ENCODE measurements at regions not wholly inside any gene's neighbourhood (a gene's known extent, or its start where the extent isn't known, plus 50 kb on each side); places are given as distances from the start of the nearest gene placed in this dataset.

DNA sequence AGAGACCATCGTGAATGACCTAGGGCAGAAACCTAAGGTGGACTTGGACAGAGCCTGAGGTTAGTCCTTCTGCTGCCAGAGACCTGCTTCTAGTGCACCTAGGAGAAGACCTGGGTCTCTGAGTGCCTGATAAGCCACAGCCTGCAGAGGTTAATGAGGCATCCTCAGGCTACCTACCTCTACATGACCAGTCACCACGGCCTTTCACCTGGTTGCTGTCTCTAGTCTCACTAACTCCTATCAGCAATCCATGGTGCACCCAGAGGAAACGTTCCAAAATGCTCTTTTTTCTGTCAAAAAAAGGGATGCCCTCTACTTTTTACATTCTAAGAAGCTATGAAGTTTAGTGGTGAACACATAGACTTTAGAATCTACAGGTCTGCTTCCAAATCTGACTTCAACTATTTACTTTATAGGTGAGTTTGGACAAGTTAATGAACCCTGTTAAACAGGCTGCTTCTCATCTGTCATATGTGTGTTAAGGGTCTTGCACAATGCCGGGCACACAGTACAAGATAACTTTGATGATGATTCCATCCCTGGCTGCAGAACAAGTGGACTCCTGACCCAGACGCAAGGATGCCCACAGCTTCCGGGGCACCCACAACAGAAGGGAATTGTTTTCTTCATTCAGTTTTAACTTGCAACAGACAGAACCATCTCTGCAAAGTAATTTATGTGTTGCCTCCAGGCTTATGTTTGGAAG, 469.9 kb upstream of the CDH5 start:
- no peak for DNase-seq (ENCODE audit: low spot score)

DNA sequence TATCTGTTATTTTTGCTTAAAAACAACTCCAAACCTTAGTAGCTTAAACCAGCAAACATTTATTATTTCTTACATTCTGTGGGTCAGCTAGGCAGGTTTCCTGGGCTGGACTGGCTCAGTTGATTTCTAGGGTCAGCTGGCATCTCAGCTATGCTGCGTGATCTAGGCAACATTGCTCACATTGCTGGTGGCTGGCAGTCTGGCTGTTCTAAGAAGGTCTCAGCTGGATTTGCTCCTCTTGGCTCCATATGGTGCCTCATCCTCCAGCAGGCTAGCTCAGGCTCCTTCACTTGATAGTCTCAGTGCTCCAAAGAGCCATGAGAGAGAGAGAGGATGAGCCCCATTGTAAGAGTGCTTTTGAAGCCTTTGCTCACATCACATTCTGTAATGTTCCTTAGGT, 470.6 kb upstream of the CDH5 start:
- no peak for DNase-seq (ENCODE audit: low spot score)

DNA sequence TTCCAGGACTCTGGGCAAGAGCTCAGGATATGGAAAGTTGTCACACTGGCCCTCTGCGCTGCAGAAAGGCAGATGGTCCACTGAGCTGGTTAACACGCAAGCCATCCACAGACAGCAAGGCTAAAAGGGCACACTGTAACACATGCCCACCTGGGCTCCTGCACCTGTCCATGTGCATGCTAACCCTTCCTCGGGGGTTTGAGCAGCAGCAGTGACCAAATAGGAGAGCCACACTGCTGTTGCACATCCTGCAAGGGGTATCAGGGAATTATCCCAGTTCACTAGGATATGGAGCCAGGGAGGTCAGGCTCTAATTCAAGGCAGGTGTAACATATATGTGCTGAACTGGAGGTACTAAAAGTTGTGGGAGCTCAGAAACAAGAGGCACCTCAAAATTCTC, 471.0 kb upstream of the CDH5 start:
- DNase-seq (ENCODE audit: low spot score): no peak

DNA sequence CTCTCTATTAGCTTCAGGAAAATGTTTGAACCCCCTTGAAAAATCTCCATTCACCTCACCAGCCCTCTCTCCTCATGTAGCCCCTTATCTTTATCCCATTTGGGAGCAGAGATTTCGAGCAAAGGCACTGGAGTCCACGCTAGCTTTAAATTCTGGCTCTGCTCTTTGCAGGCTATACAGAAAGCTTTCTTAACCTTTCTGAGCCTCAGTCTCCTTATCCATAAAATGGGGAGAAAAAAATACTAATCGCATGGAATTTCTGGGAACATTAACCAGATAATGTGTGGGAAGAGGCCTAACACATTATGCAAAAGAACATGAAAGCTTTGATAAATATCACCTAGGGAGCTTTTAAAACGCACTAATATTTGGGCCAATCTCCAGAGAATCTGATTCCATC, 476.3 kb upstream of the CDH5 start:
- DNase-seq (ENCODE audit: low spot score): no peak

DNA sequence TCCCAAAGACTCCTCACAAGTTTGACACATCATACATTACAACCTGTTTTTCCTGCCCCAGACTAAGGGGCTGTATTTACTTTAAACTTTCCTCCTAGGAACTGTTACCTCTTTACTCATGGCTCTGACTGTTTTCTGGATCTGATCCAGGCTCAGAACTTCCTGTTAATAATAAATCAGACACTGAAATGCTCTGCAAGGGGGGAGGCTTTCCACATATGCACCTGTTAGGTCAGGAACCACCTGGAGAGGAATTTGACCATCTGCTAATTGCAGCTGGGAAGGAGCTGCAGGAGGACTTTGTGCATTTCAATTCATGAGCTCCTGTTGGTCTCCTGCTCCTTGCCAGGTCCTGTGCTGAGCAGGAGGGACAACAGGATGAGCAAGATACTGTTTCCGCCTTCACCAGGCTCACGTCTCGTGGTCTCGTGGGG, 476.9 kb upstream of the CDH5 start:
- no peak for DNase-seq (ENCODE audit: low spot score)

DNA sequence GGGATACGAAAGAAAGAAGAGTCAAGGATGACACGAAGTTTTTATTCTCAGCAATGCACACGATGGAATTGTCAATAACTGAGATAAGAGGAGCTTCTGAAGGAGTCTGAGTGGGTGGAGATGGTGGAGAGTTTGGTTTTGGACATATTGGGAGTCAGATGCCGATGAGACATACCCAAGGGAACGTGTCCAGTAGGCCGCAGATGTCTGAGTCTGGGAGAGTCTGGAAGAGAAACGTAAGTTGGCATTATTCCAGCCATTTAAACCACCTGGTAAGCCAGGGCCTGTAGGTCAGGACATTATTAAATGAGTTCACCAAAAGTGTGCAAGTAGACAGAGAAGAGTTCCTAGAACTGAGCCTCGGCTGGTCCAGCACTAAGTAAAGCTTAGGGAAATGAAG, 478.3 kb upstream of the CDH5 start:
- no peak for DNase-seq (ENCODE audit: low spot score)

DNA sequence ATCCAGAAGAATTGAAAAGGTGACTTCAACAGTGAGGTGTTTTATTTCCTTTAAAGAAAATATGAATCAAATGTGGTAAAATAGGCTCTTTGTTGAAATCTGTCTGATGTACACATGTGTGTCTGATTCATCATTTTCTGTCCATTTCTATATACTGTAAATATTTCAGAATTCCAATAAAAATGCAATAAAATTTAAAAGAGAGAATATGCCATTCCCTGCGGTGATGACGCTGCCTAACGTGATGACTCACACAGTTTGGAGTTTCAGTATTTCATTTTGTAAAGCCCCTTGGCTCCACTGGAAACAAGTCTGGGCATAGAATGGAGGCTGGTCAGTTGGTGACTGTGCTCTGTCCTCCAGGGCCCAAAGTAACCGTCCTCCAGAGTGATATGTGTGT, 482.5 kb upstream of the CDH5 start:
- no peak for DNase-seq (ENCODE audit: low spot score)

DNA sequence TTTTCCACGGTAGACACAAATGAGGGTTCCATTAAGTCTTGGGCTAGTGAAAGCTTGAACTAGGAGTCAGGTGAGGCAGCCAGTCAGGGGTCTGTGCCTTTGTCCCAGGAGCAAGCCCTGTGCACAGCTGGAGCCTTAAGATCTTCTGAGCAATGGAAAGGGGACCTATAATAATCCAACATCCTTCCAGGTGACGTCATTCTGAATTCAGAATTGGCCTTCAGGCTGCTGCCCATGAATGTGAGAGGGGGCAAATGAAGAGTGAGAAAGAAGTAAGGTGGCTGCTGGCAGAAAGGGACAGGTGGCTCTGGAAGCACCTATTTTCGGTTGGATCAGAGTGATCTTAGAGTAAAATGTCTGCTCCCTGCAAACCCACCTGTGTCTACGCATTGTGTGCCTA, 488.1 kb upstream of the CDH5 start:
- DNase-seq (ENCODE audit: low spot score): no peak

DNA sequence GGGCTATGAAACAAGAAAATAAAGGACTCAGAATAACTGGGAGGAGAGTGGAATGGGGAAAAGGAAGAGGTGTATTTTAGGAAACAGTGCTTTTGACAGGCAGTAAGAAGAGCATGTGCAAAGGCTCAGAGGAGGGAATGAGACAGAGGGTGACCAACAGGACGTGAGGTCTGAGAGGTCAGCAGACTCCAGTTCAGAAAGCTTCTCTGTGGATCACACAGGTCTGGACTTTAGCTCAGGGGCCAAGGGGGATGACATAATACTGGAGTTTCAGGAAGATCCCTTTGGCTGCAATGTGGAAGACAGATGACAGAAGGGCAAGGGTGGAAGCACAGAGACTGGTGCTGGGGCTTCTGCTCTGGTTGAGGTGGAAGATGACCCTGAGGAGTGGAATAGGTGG, 489.9 kb upstream of the CDH5 start:
- no peak for DNase-seq (ENCODE audit: low spot score)

DNA sequence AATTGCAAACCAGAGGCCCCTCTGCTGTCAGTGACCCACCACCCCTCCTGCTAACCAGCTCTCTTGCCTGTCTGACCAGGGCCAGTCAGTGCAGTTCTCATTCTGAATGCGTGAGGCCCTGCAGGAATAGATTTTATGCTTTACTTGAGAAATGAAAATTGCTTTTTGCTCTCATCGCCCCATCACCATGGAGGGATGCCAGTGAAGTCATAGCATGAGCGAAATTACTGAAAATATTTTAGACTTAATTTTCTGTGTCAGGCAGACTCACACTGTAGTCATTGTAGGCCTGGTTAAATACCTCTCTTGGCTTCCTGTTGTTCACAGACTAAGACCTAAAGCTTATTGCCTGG, 490.5 kb upstream of the CDH5 start:
- DNase-seq (ENCODE audit: low spot score): no peak

DNA sequence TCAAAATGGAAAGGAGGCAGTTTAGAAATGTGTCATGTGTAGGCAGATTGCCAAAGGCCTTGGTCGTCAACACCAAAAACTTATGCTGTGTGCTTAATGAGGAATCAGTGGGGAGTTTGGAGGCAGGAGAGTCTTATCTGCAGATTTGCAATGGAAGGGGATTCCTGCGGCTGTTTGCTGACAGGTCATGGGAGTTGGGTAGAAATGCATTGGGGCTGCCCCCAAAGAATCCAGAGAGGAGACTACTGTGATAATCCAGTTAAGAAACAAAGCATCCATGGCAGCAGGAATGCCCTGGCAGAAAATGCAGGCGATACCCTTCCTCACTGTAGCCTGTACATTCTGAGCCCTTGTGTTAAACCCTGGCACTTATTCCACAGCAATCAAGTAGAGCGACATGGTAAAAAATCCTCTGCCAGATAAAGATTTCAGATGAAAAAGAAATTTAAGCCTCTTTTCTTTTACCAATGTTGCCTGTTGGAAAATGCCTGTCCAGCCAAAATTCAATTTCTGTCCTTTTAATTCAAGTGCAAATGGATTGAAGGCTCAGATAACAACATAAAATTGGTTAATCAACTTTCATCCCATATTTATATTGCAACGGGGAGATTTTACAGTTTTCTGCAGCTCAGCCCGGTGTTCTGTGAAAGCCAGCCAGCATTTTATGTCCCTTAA, 491.0 kb upstream of the CDH5 start:
- no peak for DNase-seq (ENCODE audit: low spot score)

DNA sequence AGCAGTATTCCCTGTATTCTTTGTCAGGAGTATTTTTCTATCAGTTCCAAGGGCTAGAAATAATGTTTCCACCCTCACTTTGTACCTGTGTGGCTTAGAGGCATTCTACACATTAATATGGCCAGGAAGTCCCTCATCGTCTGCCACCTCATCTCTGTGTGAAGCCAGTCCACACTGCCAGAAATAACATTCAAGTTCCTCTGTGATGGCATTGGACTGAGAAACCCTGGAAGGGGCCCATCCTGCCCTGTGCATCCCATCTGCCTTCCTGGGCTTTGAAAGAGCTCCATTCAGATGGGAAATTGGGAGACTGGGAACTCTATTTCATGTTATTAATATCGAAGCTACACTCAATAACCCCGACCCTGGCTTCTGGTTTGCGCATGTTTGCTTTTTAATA, 497.2 kb upstream of the CDH5 start:
- no peak for DNase-seq (ENCODE audit: low spot score)

DNA sequence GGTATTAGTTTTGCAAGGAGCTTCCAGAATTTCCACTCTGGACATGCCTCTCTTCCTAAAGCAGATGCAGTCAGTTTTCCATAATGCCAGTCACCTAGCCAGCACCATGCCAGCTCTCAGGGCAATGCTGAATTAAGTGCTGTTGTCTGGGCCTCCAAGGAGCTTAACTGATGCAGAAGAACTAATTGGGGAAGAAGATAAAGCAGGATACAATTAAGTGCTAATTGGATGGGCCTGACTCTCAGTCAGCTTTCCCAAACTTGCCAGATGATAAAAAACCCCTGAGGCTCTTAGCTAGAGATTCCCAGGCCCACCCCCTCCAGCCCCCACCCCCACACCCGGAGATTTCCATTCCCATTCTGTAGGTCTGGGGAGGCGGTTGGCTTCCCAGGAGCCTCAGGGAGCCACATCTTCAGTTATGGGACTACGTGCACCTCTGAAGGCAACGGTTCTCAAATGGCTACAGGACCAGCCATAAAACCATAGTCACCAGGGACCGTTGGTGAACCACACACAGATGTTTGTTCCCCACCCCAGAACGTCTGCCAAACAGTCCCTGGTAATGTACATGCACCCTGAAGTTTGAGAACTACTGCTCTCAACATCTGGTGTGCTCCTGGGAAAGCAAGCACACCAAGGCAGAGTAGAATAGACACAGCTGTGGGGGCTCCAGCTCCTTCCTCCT, 499.1 kb upstream of the CDH5 start:
- no peak for DNase-seq (ENCODE audit: low spot score)

DNA sequence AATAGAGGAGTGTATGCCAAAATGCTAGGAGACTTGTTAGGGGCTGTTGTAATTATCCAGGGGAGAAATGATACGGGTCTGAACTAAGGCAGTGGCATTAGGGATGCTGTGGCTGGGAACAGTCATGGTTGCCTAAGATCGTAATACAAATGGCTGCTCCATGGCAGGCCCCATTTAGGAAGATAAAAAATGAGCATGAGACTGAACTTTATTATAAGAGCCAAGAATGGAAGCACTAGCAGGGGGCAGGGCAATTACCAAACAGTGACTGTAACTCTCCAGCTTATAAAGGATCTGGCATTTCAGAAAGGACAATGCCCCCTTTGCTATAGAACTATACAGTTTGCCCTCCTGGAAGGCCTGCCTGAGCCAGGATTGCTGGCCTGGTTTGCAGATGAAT, 503.3 kb upstream of the CDH5 start:
- DNase-seq (ENCODE audit: low spot score): no peak

DNA sequence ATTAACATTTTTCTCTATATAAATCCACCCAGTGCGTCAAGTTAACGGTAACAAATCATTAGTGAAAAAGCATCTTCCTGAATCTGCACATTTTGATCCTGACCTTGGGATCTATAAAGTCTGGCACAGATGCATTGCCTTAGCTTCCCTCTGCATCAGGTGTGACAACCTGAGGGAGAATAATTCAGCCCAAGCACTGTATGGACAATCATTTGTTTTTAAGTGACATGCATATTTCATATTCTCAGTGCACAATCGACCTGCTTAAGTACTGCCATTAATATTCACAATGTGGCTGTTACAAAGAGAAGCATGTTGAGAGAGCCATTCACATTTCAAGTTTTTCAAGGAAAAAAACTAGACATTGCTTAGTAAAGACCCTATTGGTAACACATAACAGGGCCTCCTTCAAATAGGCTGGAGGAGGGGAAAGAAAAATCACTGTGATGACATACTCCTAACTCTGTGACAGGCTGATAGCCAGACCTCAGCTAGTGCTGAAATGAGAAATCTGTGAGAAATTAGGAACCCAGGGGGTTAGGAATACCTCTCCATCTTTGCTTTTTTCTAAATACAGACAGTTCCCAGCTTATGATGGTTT, 505.3 kb upstream of the CDH5 start:
- DNase-seq (ENCODE audit: low spot score): no peak

DNA sequence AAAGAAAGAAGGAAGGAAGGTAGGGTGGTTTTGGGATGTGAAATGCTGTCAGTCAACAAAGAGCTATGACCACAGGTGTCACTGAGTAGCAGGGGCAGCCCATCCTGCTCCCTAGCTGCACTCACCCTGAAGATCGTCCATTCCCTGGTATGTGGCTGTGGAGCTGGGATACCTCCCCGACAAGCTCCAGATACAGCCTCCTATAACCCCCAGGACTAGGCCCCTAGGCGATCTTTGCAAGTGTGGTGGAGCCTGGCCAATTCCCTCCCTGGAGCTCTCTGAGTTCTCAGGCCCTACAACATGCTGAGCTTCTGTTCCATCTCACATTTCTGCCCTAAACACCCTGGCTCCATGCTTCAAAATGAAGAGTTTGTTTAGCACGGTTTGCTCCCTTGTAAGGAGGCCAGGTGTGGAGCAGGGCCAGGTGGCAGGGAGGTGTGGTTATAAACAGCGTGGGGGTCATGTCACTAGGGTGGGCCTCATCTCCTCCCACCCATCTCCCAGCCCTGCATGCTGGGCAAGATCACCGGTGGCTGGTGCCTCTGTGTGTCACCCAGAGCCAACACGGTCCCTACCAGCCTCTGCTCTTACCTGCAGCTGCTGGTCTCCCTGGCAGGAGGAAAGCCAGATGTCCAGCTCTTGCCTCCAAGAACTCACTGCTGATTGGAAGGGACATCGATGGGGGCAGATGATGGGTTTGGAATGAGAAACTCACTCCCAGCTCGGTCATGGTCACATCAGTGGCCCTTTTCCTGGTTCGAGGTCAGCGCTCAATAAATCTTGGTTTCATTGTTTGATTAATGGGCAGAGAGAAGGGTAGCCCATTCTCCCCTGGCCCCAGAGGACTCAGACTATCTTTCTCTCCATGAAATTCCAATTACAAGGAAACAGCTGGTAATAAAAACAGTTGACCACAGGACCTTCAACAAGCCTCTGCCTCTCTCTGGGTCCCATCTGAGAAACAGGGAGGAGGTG, 511.0 kb upstream of the CDH5 start:
- no peak for DNase-seq (ENCODE audit: low spot score)

DNA sequence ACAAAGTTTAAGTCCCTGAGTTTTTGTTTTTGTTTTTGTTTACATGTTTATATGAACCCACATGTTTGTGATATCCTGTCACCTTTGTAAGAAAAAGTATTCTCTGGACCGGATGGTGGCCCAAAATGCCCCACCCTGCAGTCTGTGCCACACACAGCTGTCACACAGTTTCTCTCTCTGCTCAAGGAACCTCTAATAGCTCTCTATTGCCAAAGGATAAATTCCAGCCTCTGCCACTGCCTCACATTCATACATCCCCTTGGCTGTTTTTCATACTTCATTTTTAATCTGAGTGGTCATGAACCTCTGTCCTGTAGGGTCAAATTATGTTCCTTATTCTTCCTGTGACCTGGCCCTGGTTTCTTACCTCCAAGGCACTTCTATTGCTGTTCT, 520.3 kb upstream of the CDH5 start:
- DNase-seq (ENCODE audit: low spot score): no peak

DNA sequence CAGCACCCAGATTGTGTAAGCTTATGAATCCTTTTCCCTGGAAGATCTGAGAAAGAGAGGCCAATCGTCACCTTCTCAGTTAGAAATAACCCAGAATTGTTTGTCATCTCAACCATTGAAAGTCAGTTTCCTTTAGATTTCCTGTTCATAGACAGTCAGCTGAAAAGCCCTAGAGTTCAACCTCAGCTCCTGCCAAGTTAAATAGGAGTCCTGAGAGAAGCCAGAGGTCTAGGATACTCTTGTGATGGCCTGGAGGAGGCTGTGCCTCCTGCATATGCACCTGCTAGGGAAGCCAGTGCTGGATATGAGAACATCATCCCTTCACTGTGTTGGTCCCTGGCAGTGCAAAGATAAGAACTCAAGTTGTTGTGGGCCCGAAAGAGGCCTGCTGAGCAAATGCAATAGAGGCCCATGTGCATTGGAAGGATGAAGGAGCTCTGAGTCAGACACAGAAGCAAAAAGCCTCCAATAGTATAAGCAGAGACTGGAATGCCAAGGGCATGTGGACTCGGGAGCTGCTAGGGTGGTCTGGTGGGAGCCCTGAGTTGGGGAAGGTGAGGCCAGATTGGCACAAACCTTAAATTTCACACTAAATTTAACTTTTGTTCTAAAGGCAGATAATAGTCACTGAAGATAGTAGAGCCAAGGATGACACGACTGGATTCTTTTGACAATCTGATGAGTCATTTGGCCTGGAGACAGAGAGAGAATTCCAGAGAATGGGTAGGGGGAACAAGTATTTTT, 520.9 kb upstream of the CDH5 start:
- DNase-seq (ENCODE audit: low spot score): no peak

DNA sequence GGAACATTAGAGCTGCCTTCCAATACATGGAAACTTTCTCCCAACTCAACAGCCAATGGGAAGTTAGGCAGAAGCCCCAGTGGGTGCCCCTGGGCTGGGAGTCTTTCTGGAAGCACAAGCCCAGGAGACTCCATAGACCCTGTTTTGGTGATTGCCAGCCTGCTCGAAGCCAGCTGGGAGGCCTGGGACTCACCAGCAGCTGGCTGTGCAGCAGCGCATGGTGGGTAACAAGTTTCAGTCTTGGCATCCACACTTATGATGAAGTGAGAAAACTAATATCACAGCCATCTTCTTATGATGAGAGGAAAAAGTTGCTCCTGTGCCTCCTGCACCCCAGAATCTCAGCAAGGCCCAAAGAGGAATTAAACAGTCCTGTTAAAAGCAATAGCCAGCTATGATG, 522.5 kb upstream of the CDH5 start:
- DNase-seq (ENCODE audit: low spot score): no peak

DNA sequence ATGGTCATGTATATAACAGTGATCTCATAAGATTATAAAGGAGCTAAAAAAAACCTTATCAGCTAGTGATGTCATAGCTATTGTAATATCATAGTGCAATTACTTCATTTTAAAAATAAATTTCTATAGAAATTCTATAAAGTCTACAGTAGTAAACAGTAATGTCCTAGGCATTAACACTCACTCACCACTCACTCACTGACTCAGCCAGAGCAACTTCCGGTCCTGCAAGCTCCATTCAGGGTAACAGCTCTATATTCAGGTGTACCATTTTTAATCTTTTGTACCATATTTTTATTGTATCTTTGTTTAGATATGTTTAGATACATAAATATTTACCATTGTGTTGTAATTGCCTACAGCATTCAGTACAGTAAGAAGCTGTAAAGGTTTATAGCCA, 524.4 kb upstream of the CDH5 start:
- DNase-seq (ENCODE audit: low spot score): no peak

DNA sequence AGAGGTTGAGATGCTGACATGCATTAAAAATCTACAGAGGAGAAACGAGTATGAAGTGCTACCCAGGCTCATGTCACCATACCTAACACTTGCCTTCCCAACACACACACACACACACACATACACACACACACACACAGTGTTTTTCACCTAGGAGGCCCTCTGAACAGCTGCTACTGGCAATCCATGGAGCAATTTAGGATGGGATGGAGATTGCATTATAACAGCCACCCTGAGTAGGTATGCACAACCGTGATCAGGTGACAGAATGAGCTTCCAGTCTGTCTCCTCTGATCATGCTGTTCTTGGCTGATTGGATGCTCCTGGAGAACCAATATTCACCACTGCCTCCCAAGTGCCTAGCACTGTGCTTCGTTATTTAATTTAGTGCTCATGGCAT, 528.5 kb upstream of the CDH5 start:
- DNase-seq (ENCODE audit: low spot score): no peak
